ENCODE measurements at regions not wholly inside any gene's neighbourhood (a gene's known extent, or its start where the extent isn't known, plus 50 kb on each side); places are given as distances from the start of the nearest gene placed in this dataset.

- Histone ChIP-seq H3K4me2 (ENCODE audit: low read length) (no peak overlapping the region), H3K9me2 (ENCODE audit: insufficient read depth, low read length) (no peaks in the 10 kb centered on the region), H2AFZ (ENCODE audit: low read length) (no peak overlapping the region), H3K27ac (ENCODE audit: low read depth, low read length, poor library complexity, severe bottlenecking) (no peak overlapping the region), H4K20me1 (ENCODE audit: insufficient read depth, low read length) (no peaks in the 10 kb centered on the region), H3K4me3 (ENCODE audit: low read depth, low read length, poor library complexity, severe bottlenecking) (no peak overlapping the region), H3K36me3 (ENCODE audit: insufficient read depth, low read length) (no peaks in the 10 kb centered on the region), H3K4me1 (ENCODE audit: insufficient read depth, low read length, poor library complexity, severe bottlenecking) (no peaks in the 10 kb centered on the region), H3K79me2 (ENCODE audit: insufficient read depth, low read depth, low read length) (no peaks in the 10 kb centered on the region), H3K9me3 (ENCODE audit: low read length) (no peaks in the 10 kb centered on the region)
- ChIA-PET POLR2A (no interaction called here), CTCF (ENCODE audit: unreplicated experiment) (no interaction called here)
- intact Hi-C loops (cut with micrococcal nuclease; ENCODE audit: unreplicated experiment), result no loop called here
- TF ChIP-seq CTCF (conservative IDR thresholded peaks at IDR 0.05; ENCODE audit: low read length) (no peak), EZH2phosphoT487 (IDR thresholded peaks at IDR 0.05; ENCODE audit: borderline replicate concordance, low read depth, low read length) (no peak)
- no TSS peak for BruUV-seq (replicated peaks)
- no peak for DNase-seq (ENCODE audit: low spot score)
Measured at GRCh38 chr15:72858205-72858604, 74.6 kb upstream of the ADPGK start.

DNA sequence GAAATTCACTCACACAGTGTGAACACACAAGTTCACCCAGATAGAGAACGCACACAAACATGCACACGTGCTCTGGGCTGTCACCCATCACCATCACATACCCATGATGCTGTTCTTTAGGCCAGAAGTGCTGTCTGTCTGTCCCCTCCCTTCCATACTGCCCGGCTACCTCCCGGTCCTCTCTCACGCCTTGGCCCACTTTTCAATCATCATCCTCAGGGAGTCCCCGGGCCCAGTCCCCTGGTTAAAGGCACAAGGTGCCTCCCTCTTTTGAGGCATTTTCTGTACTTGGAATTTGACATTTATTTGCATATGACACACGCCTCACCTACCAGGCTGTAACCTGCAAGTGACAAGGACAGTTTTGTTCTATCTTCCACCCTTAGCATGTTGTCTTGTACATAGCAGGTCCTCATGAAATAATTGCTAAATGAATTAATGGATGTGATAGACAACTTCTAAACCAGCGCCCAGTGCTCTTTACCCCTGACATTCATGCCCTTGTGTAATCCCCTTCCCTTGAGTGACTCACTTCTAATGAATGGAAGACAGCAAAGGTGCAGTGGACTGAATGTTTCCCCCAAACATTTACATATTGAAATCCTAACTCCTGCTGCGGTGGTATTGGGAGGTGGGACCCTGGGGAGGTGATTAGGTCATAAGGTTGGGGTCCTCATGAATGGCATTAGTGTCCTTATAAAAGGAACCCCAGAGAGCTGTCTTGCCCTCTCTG lies 73.9 kb upstream of the ADPGK start:
- Histone ChIP-seq H2AFZ (ENCODE audit: low read length) (no peak overlapping the region), H3K27ac (ENCODE audit: low read depth, low read length, poor library complexity, severe bottlenecking) (no peak overlapping the region), H3K36me3 (ENCODE audit: insufficient read depth, low read length) (no peaks in the 10 kb centered on the region), H3K4me2 (ENCODE audit: low read length) (no peak overlapping the region), H3K79me2 (ENCODE audit: insufficient read depth, low read depth, low read length) (no peaks in the 10 kb centered on the region), H3K9me3 (ENCODE audit: low read length) (no peaks in the 10 kb centered on the region), H3K4me3 (ENCODE audit: low read depth, low read length, poor library complexity, severe bottlenecking) (no peak overlapping the region), H3K9me2 (ENCODE audit: insufficient read depth, low read length) (no peaks in the 10 kb centered on the region), H3K4me1 (ENCODE audit: insufficient read depth, low read length, poor library complexity, severe bottlenecking) (no peaks in the 10 kb centered on the region), H4K20me1 (ENCODE audit: insufficient read depth, low read length) (no peaks in the 10 kb centered on the region)
- POLR2A ChIA-PET, result no interaction called here
- CTCF ChIA-PET (ENCODE audit: unreplicated experiment), result no interaction called here
- intact Hi-C loops (cut with micrococcal nuclease; ENCODE audit: unreplicated experiment), result no loop called here
- BruUV-seq (replicated peaks), result no TSS peak
- no peak for DNase-seq (ENCODE audit: low spot score)
- TF ChIP-seq EZH2phosphoT487 (IDR thresholded peaks at IDR 0.05; ENCODE audit: borderline replicate concordance, low read depth, low read length) (no peak), CTCF (conservative IDR thresholded peaks at IDR 0.05; ENCODE audit: low read length) (no peak)

- H3K36me3 ChIP-seq (ENCODE audit: insufficient read depth, low read length), result no peaks in the 10 kb centered on the region
- H2AFZ ChIP-seq (ENCODE audit: low read length), result no peak overlapping the region
- no peaks in the 10 kb centered on the region for H3K4me1 ChIP-seq (ENCODE audit: insufficient read depth, low read length, poor library complexity, severe bottlenecking)
- H3K4me3 ChIP-seq (ENCODE audit: low read depth, low read length, poor library complexity, severe bottlenecking), result no peak overlapping the region
- no peaks in the 10 kb centered on the region for H3K79me2 ChIP-seq (ENCODE audit: insufficient read depth, low read depth, low read length)
- no peak overlapping the region for H3K27ac ChIP-seq (ENCODE audit: low read depth, low read length, poor library complexity, severe bottlenecking)
- H3K9me2 ChIP-seq (ENCODE audit: insufficient read depth, low read length), result no peaks in the 10 kb centered on the region
- ChIA-PET POLR2A (interaction anchor here (0.5 kb wide), 1 partner anchor 483 kb away, joined by 3 read pairs; no protein-coding TSS in a partner anchor), CTCF (ENCODE audit: unreplicated experiment) (no interaction called here)
- H3K4me2 ChIP-seq (ENCODE audit: low read length), result no peak overlapping the region
- intact Hi-C loops (cut with micrococcal nuclease; ENCODE audit: unreplicated experiment), result no loop called here
- H3K9me3 ChIP-seq (ENCODE audit: low read length), result no peaks in the 10 kb centered on the region
- TF ChIP-seq EZH2phosphoT487 (IDR thresholded peaks at IDR 0.05; ENCODE audit: borderline replicate concordance, low read depth, low read length) (no peak), CTCF (conservative IDR thresholded peaks at IDR 0.05; ENCODE audit: low read length) (no peak)
- no TSS peak for BruUV-seq (replicated peaks)
- no peaks in the 10 kb centered on the region for H4K20me1 ChIP-seq (ENCODE audit: insufficient read depth, low read length)
- no peak for DNase-seq (ENCODE audit: low spot score)
Measured at GRCh38 chr15:72856549-72857040, 73.0 kb upstream of the ADPGK start.
